GM23338 (cell line): ENCODE measurements at regions not wholly inside any gene's neighbourhood (a gene's known extent, or its start where the extent isn't known, plus 50 kb on each side); places are given as distances from the start of the nearest gene placed in this dataset.
"Not testable (repeated sequence)": the region's sequence is repeated elsewhere in the genome, so short reads cannot be mapped to it uniquely, and the experiment has no call there.

Experiments
- ATAC-seq: fragments of 200-7000 bp; cut with Tn5 transposase; 3 replicates; pipeline ENCODE4 v1.9.1; 2020
- DNase-seq: peaks from one replicate; pipeline ENCODE4 v3.0.0-alpha.2; 2015; ENCODE audit warnings: low spot score
- H2AFZ ChIP-seq: fragments of 200-600 bp; sonication (generic); 2 replicates; pipeline ENCODE4 v1.8.0; 2016; ENCODE audit warnings: antibody characterized with exemption, mild to moderate bottlenecking, moderate library complexity
- H3F3A ChIP-seq: fragments of 200-600 bp; sonication (generic); replicated peaks from 2 replicates; pipeline ENCODE4 v1.8.0; 2017; ENCODE audit warnings: antibody characterized with exemption, mixed run types, low read depth
- H3K27ac ChIP-seq: fragments of 200-600 bp; sonication (generic); 2 replicates; pipeline ENCODE4 v1.6.1; 2016; ENCODE audit warnings: low read depth
- H3K27me3 ChIP-seq: fragments of 200-600 bp; sonication (generic); 2 replicates; pipeline ENCODE4 v1.8.0; 2016; ENCODE audit warnings: mild to moderate bottlenecking, mixed run types, moderate library complexity; ENCODE audit not compliant: insufficient read depth
- H3K36me3 ChIP-seq: fragments of 200-600 bp; sonication (generic); 2 replicates; pipeline ENCODE4 v1.8.0; 2016; ENCODE audit warnings: mild to moderate bottlenecking; ENCODE audit not compliant: insufficient read depth
- H3K4me1 ChIP-seq: fragments of 200-600 bp; sonication (generic); 2 replicates; pipeline ENCODE4 v1.8.0; 2016; ENCODE audit warnings: mild to moderate bottlenecking, moderate library complexity; ENCODE audit not compliant: insufficient read depth
- H3K4me2 ChIP-seq: fragments of 200-600 bp; sonication (generic); 2 replicates; pipeline ENCODE4 v1.7.1; 2017; ENCODE audit warnings: mixed run types
- H3K4me3 ChIP-seq: fragments of 200-600 bp; sonication (generic); 2 replicates; pipeline ENCODE4 v1.6.1; 2016; ENCODE audit warnings: mixed run types
- H3K79me2 ChIP-seq: fragments of 200-600 bp; sonication (generic); replicated peaks from 2 replicates; pipeline ENCODE4 v1.8.0; 2017; ENCODE audit warnings: mild to moderate bottlenecking; ENCODE audit not compliant: insufficient read depth
- H3K9me2 ChIP-seq: fragments of 200-600 bp; sonication (generic); 2 replicates; pipeline ENCODE4 v1.8.0; 2017; ENCODE audit not compliant: insufficient read depth
- H4K20me1 ChIP-seq: fragments of 200-600 bp; sonication (generic); replicated peaks from 2 replicates; pipeline ENCODE4 v1.8.0; 2017; ENCODE audit warnings: mild to moderate bottlenecking; ENCODE audit not compliant: insufficient read depth
- H3K27ac Mint-ChIP-seq: 2 replicates; pipeline ENCODE4 v1.8.0; 2020; ENCODE audit warnings: inconsistent platforms, mild to moderate bottlenecking, moderate library complexity, mixed read lengths
- H3K27me3 Mint-ChIP-seq: 3 replicates; pipeline ENCODE4 v1.8.0; 2022; ENCODE audit warnings: low read depth, mild to moderate bottlenecking, moderate library complexity, mixed read lengths, inconsistent platforms; ENCODE audit not compliant: insufficient read depth, poor library complexity
- H3K36me3 Mint-ChIP-seq: 3 replicates; pipeline ENCODE4 v1.8.0; 2021; ENCODE audit warnings: low read depth, mild to moderate bottlenecking, inconsistent platforms, moderate library complexity, mixed read lengths
- H3K4me1 Mint-ChIP-seq: 3 replicates; pipeline ENCODE4 v1.8.0; 2020; ENCODE audit warnings: mild to moderate bottlenecking, inconsistent platforms, mixed read lengths
- H3K4me3 Mint-ChIP-seq: 3 replicates; pipeline ENCODE4 v1.8.0; 2021; ENCODE audit warnings: moderate library complexity, mild to moderate bottlenecking, inconsistent platforms, mixed read lengths
- H3K9me3 Mint-ChIP-seq: 3 replicates; pipeline ENCODE4 v1.8.0; 2020; ENCODE audit warnings: moderate library complexity, mild to moderate bottlenecking, inconsistent platforms, mixed read lengths
- CREB1 ChIP-seq: fragments of 250-450 bp; sonication (Bioruptor Pico); IDR thresholded peaks from 2 replicates; pipeline ENCODE4 v1.5.0; 2020; ENCODE audit warnings: low read depth, mild to moderate bottlenecking, moderate library complexity
- CTCF ChIP-seq, 2 experiments: fragments of 200-600 bp in 1 of 2; sonication (generic) in 1 of 2; conservative IDR thresholded peaks; 2 replicates each; pipeline versions ENCODE4 v1.5.1 to v1.6.1; 2016 to 2017; ENCODE audit warnings: antibody characterized with exemption in 2 of 2, low read depth in 2 of 2, mild to moderate bottlenecking in 2 of 2, moderate library complexity in 1 of 2
- ETS1 ChIP-seq: IDR thresholded peaks from 2 replicates; pipeline ENCODE4 v1.6.1; 2016; ENCODE audit warnings: antibody characterized with exemption
- EZH2 ChIP-seq: fragments of 200-600 bp; sonication (generic); IDR thresholded peaks from one replicate; pipeline ENCODE4 v1.8.0; 2017; ENCODE audit warnings: antibody characterized with exemption, mild to moderate bottlenecking, low read depth; ENCODE audit not compliant: unreplicated experiment
- EZH2phosphoT487 ChIP-seq: fragments of 200-600 bp; sonication (generic); IDR thresholded peaks from one replicate; pipeline ENCODE4 v1.8.1; 2018; ENCODE audit warnings: antibody characterized with exemption; ENCODE audit not compliant: unreplicated experiment
- JUNB ChIP-seq: IDR thresholded peaks from one replicate; pipeline ENCODE4 v1.6.1; 2016; ENCODE audit warnings: antibody characterized with exemption; ENCODE audit not compliant: unreplicated experiment
- NANOG ChIP-seq: IDR thresholded peaks from 2 replicates; pipeline ENCODE4 v1.6.1; 2016; ENCODE audit warnings: antibody characterized with exemption, borderline replicate concordance
- REST ChIP-seq: IDR thresholded peaks from one replicate; pipeline ENCODE4 v1.6.1; 2018; ENCODE audit warnings: antibody characterized with exemption; ENCODE audit not compliant: unreplicated experiment
- STAT1 ChIP-seq: IDR thresholded peaks from one replicate; pipeline ENCODE4 v1.6.1; 2016; ENCODE audit warnings: antibody characterized with exemption; ENCODE audit not compliant: unreplicated experiment
- ZNF462 ChIP-seq: fragments of 250-450 bp; sonication (Bioruptor Pico); IDR thresholded peaks from 2 replicates; pipeline ENCODE4 v1.5.0; 2020; ENCODE audit warnings: mild to moderate bottlenecking, moderate library complexity

- Mint-ChIP-seq H3K9me3 (no peaks in the 10 kb centered on the region), H3K4me3 (no peak overlapping the region), H3K4me1 (no peaks in the 10 kb centered on the region; the same call in 2 of the 3 replicates), H3K27me3 (peaks cover 2% of the 10 kb centered on the region), H3K27ac (no peak overlapping the region), H3K36me3 (no peaks in the 10 kb centered on the region)
- no peak overlapping the region for H2AFZ ChIP-seq
- H3K27me3 ChIP-seq = no peaks in the 10 kb centered on the region
- no peaks in the 10 kb centered on the region; the same call in 1 of the 2 replicates for H3K4me1 ChIP-seq
- H3K4me2 ChIP-seq = no peak overlapping the region
- TF ChIP-seq ZNF462 (CRISPR knock-in tag) (no peak), JUNB (no peak), EZH2phosphoT487 (no peak), STAT1 (no peak), CTCF (conservative IDR thresholded peaks at IDR 0.05; ENCODE audit: low read depth in 2 of 2) (no peak), NANOG (no peak), EZH2 (no peak), CREB1 (CRISPR knock-in tag) (no peak), REST (no peak), ETS1 (no peak)
- no peaks in the 10 kb centered on the region for H3K9me2 ChIP-seq
- no peaks in the 10 kb centered on the region for H4K20me1 ChIP-seq
- H3K36me3 ChIP-seq = no peaks in the 10 kb centered on the region
- DNase-seq = no peak
- no peaks in the 10 kb centered on the region for H3F3A ChIP-seq
- H3K27ac ChIP-seq = no peak overlapping the region
- H3K79me2 ChIP-seq = no peaks in the 10 kb centered on the region
- ATAC-seq = no peak
- H3K4me3 ChIP-seq = no peak overlapping the region
Measured at GRCh38 chr18:34953212-34953611, 88.0 kb upstream of the MAPRE2 start.

- not testable (repeated sequence) for H2AFZ ChIP-seq, H3K4me3 Mint-ChIP-seq, ATAC-seq, H3K9me3 Mint-ChIP-seq, H3K4me3 ChIP-seq, H3K27me3 Mint-ChIP-seq, H4K20me1 ChIP-seq, H3K4me1 ChIP-seq, H3K36me3 Mint-ChIP-seq, H3K9me2 ChIP-seq, H3K27ac ChIP-seq, H3K27me3 ChIP-seq, H3F3A ChIP-seq, H3K27ac Mint-ChIP-seq, H3K36me3 ChIP-seq, DNase-seq, H3K4me1 Mint-ChIP-seq, H3K4me2 ChIP-seq, H3K79me2 ChIP-seq
Measured at GRCh38 chr18:34955494-34955893, 85.7 kb upstream of the MAPRE2 start.
